Stomach (tissue), 4 donors: ENCODE measurements at regions not wholly inside any gene's neighbourhood (a gene's known extent, or its start where the extent isn't known, plus 50 kb on each side); places are given as distances from the start of the nearest gene placed in this dataset.
"Not testable (repeated sequence)": the region's sequence is repeated elsewhere in the genome, so short reads cannot be mapped to it uniquely, and the experiment has no call there.

Source experiments
- EP300 ChIP-seq: sonication (generic); formaldehyde crosslinking; IDR thresholded peaks from one replicate; pipeline ENCODE4 v1.6.1; 2017; ENCODE audit warnings: antibody characterized with exemption
- POLR2A ChIP-seq, 4 donors: fragments of 450-650 bp; IDR thresholded peaks; one replicate each; pipeline ENCODE4 v1.6.1; 2016; ENCODE audit warnings: antibody characterized with exemption in 4 of 4, control low read depth in 2 of 4, mild to moderate bottlenecking in 1 of 4, moderate library complexity in 1 of 4
- POLR2AphosphoS5 ChIP-seq, 3 donors: sonication (generic); formaldehyde crosslinking; IDR thresholded peaks; one replicate each; pipeline ENCODE4 v1.6.1; 2016; ENCODE audit warnings: antibody characterized with exemption in 3 of 3
- TF ChIP-seq, protein P1 (sequence below), 7 experiments: fragments of 450-650 bp in 4 of 7; fragments of 200-600 bp in 3 of 7; sonication (generic) in 3 of 7; IDR thresholded peaks; one replicate each; pipeline ENCODE4 v1.5.1; 2016 to 2019; ENCODE audit warnings: antibody characterized with exemption in 7 of 7, control low read depth in 2 of 7, mild to moderate bottlenecking in 1 of 7

DNA sequence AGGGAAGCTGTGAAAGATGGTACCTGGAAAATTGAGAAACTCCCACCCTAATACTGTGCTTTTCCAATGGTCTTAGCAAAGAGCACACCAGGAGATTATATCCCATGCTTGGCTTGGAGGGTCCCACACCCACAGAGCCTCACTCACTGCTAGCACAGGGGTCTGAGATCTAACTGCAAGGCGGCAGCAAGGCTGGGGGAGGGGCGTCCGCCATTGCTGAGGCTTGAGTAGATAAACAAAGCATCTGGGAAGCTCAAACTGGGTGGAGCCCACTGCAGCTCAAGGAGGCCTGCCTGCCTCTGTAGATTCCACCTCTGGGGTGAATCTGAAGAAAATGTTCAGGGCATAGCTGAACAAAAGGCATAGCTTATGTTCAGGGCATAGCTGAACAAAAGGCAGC lies 510.6 kb upstream of the LMO3 start:
- not testable (repeated sequence) for TF ChIP-seq POLR2A (IDR thresholded peaks at IDR 0.05); EP300; POLR2AphosphoS5 (IDR thresholded peaks at IDR 0.05)
- TF ChIP-seq, protein P1, sequence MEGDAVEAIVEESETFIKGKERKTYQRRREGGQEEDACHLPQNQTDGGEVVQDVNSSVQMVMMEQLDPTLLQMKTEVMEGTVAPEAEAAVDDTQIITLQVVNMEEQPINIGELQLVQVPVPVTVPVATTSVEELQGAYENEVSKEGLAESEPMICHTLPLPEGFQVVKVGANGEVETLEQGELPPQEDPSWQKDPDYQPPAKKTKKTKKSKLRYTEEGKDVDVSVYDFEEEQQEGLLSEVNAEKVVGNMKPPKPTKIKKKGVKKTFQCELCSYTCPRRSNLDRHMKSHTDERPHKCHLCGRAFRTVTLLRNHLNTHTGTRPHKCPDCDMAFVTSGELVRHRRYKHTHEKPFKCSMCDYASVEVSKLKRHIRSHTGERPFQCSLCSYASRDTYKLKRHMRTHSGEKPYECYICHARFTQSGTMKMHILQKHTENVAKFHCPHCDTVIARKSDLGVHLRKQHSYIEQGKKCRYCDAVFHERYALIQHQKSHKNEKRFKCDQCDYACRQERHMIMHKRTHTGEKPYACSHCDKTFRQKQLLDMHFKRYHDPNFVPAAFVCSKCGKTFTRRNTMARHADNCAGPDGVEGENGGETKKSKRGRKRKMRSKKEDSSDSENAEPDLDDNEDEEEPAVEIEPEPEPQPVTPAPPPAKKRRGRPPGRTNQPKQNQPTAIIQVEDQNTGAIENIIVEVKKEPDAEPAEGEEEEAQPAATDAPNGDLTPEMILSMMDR (IDR thresholded peaks at IDR 0.05), result not testable (repeated sequence)
